Prostate gland (tissue), 2 donors: ENCODE measurements at regions not wholly inside any gene's neighbourhood (a gene's known extent, or its start where the extent isn't known, plus 50 kb on each side); places are given as distances from the start of the nearest gene placed in this dataset.

Experiments
- CTCF ChIP-seq, 4 experiments: fragments of 200-600 bp in 2 of 4; fragments of 450-650 bp in 2 of 4; sonication (generic) in 2 of 4; IDR thresholded peaks; 1 replicate in 3 of 4; 2 replicates in 1 of 4; pipeline ENCODE4 v1.5.1; 2016 to 2019; ENCODE audit warnings: antibody characterized with exemption in 4 of 4, mild to moderate bottlenecking in 2 of 4, moderate library complexity in 2 of 4
- POLR2A ChIP-seq: fragments of 450-650 bp; IDR thresholded peaks from one replicate; pipeline ENCODE4 v1.6.1; 2016; ENCODE audit warnings: antibody characterized with exemption, mild to moderate bottlenecking

- TF ChIP-seq POLR2A (no peak), CTCF (IDR thresholded peaks at IDR 0.05) (no peak)
Observed at GRCh38 chr13:76129305-76130000, 493.3 kb downstream of the LMO7 start.
